ENCODE measurements at regions not wholly inside any gene's neighbourhood (a gene's known extent, or its start where the extent isn't known, plus 50 kb on each side); places are given as distances from the start of the nearest gene placed in this dataset.

DNA sequence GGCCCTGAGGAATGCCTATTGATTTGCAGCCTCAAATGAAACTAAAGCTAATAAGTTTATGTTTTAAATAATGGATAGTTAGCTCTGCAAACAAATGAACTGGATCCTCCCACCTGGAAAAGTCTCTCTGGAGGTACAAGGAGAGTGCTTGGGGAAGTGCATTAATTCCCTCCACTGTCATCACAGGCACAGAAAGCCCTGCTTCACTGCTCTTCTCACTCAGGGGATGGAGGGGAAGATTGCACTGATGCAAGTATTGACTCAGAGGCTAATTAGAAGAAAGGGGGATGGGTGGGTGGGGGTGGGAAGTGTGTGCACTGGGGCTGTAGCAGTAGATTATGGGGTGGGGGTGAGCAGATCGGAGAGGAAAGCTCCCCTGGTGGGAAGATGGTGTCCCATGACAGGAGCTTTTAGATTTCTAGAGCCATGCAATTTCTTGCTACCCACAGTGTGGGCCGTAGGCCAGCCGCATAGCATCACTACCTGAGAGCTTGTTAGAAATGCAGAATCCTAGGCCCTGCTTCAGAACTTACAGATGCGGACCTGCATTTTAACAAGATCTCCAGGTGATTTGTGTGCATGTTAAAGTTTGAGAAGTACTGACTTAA is 163.9 kb downstream of the HIPK3 start:
- in situ Hi-C loops (cut with MboI; ENCODE audit: low sequenced_read_pairs in 4 of 4) (no loop called here), intact Hi-C loops (cut with DNase I; ENCODE audit: low total_unique reads) (no loop called here)
- TF ChIP-seq, protein P1, sequence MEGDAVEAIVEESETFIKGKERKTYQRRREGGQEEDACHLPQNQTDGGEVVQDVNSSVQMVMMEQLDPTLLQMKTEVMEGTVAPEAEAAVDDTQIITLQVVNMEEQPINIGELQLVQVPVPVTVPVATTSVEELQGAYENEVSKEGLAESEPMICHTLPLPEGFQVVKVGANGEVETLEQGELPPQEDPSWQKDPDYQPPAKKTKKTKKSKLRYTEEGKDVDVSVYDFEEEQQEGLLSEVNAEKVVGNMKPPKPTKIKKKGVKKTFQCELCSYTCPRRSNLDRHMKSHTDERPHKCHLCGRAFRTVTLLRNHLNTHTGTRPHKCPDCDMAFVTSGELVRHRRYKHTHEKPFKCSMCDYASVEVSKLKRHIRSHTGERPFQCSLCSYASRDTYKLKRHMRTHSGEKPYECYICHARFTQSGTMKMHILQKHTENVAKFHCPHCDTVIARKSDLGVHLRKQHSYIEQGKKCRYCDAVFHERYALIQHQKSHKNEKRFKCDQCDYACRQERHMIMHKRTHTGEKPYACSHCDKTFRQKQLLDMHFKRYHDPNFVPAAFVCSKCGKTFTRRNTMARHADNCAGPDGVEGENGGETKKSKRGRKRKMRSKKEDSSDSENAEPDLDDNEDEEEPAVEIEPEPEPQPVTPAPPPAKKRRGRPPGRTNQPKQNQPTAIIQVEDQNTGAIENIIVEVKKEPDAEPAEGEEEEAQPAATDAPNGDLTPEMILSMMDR (IDR thresholded peaks at IDR 0.05 in 4 of 5, conservative IDR thresholded peaks at IDR 0.05 in 1 of 5) = no peak
- Histone ChIP-seq H3K27ac (no peak overlapping the region), H3K9me3 (no peaks in the 10 kb centered on the region), H3K4me3 (no peak overlapping the region), H3K27me3 (no peaks in the 10 kb centered on the region), H3K36me3 (no peaks in the 10 kb centered on the region), H3K4me1 (no peaks in the 10 kb centered on the region)
- DNase-seq (no peak), ATAC-seq (no peak)

DNA sequence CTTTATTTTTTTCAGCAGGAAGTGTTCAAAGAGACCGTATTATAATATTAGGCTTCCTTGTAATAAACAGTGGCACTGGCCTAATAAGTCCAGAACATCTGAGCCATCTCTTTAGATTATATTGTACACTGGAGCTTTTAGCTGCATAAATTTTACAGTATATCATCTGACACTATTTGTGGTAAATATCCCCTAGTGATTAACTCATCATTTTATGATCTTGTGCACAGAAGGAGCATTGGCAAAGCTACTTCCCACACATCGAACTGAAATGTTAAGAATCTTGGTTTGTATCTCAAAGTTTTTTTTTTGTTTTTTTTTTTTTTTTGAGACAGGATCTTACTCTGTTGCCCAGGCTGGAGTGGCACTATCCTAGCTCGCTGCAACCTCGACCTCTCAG is 162.7 kb downstream of the HIPK3 start:
- TF ChIP-seq, protein P1 (IDR thresholded peaks at IDR 0.05 in 4 of 5, conservative IDR thresholded peaks at IDR 0.05 in 1 of 5) = no peak
- no peak for TF ChIP-seq POLR2A (IDR thresholded peaks at IDR 0.05)
- Histone ChIP-seq H3K9me3 (no peaks in the 10 kb centered on the region), H3K27ac (no peak overlapping the region), H3K27me3 (no peaks in the 10 kb centered on the region), H3K4me1 (no peaks in the 10 kb centered on the region), H3K4me3 (no peak overlapping the region), H3K36me3 (no peaks in the 10 kb centered on the region)
- in situ Hi-C loops (cut with MboI; ENCODE audit: low sequenced_read_pairs in 4 of 4) = no loop called here
- ATAC-seq (no peak), DNase-seq (no peak)
- intact Hi-C loops (cut with DNase I; ENCODE audit: low total_unique reads) = no loop called here

GRCh38 chr11:33417121-33417520 is 159.9 kb downstream of the HIPK3 start:
- no peaks in the 10 kb centered on the region for H3K4me1 ChIP-seq
- TF ChIP-seq, protein P1 (IDR thresholded peaks at IDR 0.05 in 4 of 5, conservative IDR thresholded peaks at IDR 0.05 in 1 of 5) = no peak
- no peak for TF ChIP-seq POLR2A (IDR thresholded peaks at IDR 0.05)
- no peaks in the 10 kb centered on the region for H3K27me3 ChIP-seq
- H3K36me3 ChIP-seq = no peaks in the 10 kb centered on the region
- no peak for ATAC-seq
- in situ Hi-C loops (cut with MboI; ENCODE audit: low sequenced_read_pairs in 4 of 4) = no loop called here
- no peak overlapping the region for H3K27ac ChIP-seq
- intact Hi-C loops (cut with DNase I; ENCODE audit: low total_unique reads) = no loop called here
- H3K9me3 ChIP-seq = no peaks in the 10 kb centered on the region
- no peak for DNase-seq
- no peak overlapping the region for H3K4me3 ChIP-seq

DNA sequence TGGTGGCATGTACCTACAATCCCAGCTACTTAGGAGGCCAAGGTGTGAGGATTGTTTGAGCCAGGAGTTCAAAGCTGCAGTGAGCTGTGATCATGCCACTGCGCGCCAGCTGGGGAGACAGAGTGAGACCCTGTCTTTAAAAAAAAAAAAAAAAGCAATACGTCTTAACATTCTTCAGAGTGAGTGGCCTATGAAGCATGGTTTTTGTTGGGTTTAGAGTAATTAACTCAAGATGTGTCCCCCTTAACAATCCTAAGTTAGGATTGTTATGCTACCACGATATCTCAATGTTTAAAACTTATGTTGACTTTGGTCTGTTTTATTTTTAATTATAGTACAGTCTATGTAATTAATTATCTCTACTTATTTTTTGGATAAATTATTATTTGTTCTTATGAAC is 156.1 kb downstream of the HIPK3 start:
- ATAC-seq (no peak), DNase-seq (no peak)
- no peaks in the 10 kb centered on the region for H3K27me3 ChIP-seq

More for the DNA sequence above, 156.1 kb downstream of the HIPK3 start:
- Histone ChIP-seq H3K9me3 (no peaks in the 10 kb centered on the region), H3K4me3 (no peak overlapping the region), H3K4me1 (no peaks in the 10 kb centered on the region), H3K36me3 (no peaks in the 10 kb centered on the region), H3K27ac (no peak overlapping the region)
- intact Hi-C loops (cut with DNase I; ENCODE audit: low total_unique reads) (no loop called here), in situ Hi-C loops (cut with MboI; ENCODE audit: low sequenced_read_pairs in 4 of 4) (no loop called here)
- no peak for TF ChIP-seq POLR2A (IDR thresholded peaks at IDR 0.05)
- TF ChIP-seq, protein P1 (IDR thresholded peaks at IDR 0.05 in 4 of 5, conservative IDR thresholded peaks at IDR 0.05 in 1 of 5) = no peak

Measured in gastrocnemius medialis (tissue), 4 donors.